Left ventricle myocardium inferior (tissue), 1 donor: ENCODE measurements at regions not wholly inside any gene's neighbourhood (a gene's known extent, or its start where the extent isn't known, plus 50 kb on each side); places are given as distances from the start of the nearest gene placed in this dataset.

Experiments used
- DNase-seq: peaks from one replicate; pipeline ENCODE4 v3.0.0-alpha.2; 2020
- H3K27ac ChIP-seq: fragments of 200-600 bp; replicated peaks from 2 replicates; pipeline ENCODE4 v1.8.0; 2021
- H3K27me3 ChIP-seq: fragments of 200-600 bp; 2 replicates; pipeline ENCODE4 v1.8.0; 2021; ENCODE audit warnings: low read depth
- H3K36me3 ChIP-seq: fragments of 200-600 bp; 2 replicates; pipeline ENCODE4 v1.8.0; 2021
- H3K4me1 ChIP-seq: fragments of 200-600 bp; 2 replicates; pipeline ENCODE4 v1.8.0; 2021
- H3K4me3 ChIP-seq: fragments of 200-600 bp; 2 replicates; pipeline ENCODE4 v1.8.0; 2021; ENCODE audit warnings: mild to moderate bottlenecking, moderate library complexity
- H3K9me3 ChIP-seq: fragments of 200-600 bp; replicated peaks from 2 replicates; pipeline ENCODE4 v1.8.0; 2021
- intact Hi-C: fragments of 100-400 bp; cut with micrococcal nuclease; formaldehyde crosslinking; loops from one replicate; pipeline ENCODE4 v1.11.0; 2022
- TF ChIP-seq, protein P1 (sequence below): fragments of 200-600 bp; IDR thresholded peaks from 2 replicates; pipeline ENCODE4 v1.8.0; 2021; ENCODE audit warnings: antibody characterized with exemption, mild to moderate bottlenecking, borderline replicate concordance
- donor health status: DM: no; HTN: yes; CAD: no; lungs with severe emphysema.

- H3K9me3 ChIP-seq, result no peaks in the 10 kb centered on the region
- intact Hi-C loops, result no loop called here
- H3K27ac ChIP-seq, result no peak overlapping the region
- no peaks in the 10 kb centered on the region for H3K27me3 ChIP-seq
- no peaks in the 10 kb centered on the region for H3K36me3 ChIP-seq
- TF ChIP-seq, protein P1, sequence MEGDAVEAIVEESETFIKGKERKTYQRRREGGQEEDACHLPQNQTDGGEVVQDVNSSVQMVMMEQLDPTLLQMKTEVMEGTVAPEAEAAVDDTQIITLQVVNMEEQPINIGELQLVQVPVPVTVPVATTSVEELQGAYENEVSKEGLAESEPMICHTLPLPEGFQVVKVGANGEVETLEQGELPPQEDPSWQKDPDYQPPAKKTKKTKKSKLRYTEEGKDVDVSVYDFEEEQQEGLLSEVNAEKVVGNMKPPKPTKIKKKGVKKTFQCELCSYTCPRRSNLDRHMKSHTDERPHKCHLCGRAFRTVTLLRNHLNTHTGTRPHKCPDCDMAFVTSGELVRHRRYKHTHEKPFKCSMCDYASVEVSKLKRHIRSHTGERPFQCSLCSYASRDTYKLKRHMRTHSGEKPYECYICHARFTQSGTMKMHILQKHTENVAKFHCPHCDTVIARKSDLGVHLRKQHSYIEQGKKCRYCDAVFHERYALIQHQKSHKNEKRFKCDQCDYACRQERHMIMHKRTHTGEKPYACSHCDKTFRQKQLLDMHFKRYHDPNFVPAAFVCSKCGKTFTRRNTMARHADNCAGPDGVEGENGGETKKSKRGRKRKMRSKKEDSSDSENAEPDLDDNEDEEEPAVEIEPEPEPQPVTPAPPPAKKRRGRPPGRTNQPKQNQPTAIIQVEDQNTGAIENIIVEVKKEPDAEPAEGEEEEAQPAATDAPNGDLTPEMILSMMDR, result no peak
- no peak overlapping the region for H3K4me3 ChIP-seq
- no peaks in the 10 kb centered on the region for H3K4me1 ChIP-seq
- no peak for DNase-seq
Observed at GRCh38 chrX:42456176-42456700, 321.7 kb downstream of the PPP1R2C start.

DNA sequence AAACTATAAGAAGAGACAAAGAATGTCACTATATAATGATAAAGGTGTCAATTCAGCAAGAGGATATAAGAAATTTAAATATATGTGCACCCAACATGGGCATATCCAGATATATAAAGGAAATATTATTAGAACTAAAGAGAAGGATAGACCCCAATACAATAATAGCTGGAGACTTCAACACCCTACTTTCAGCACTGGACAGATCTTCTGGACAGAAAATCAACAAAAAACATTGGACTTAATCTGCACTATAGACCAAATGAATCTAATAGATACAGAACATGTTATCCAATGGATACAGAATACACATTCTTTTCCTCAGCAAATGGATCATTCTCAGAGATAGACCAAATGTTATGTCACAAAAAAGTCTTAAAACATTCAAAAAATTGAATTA lies 327.7 kb downstream of the PPP1R2C start:
- TF ChIP-seq, protein P1, result no peak
- no peaks in the 10 kb centered on the region for H3K36me3 ChIP-seq
- DNase-seq, result no peak
- intact Hi-C loops, result no loop called here
- no peaks in the 10 kb centered on the region for H3K9me3 ChIP-seq
- no peak overlapping the region for H3K27ac ChIP-seq
- H3K4me3 ChIP-seq, result no peak overlapping the region
- H3K4me1 ChIP-seq, result no peaks in the 10 kb centered on the region
- H3K27me3 ChIP-seq, result no peaks in the 10 kb centered on the region

DNA sequence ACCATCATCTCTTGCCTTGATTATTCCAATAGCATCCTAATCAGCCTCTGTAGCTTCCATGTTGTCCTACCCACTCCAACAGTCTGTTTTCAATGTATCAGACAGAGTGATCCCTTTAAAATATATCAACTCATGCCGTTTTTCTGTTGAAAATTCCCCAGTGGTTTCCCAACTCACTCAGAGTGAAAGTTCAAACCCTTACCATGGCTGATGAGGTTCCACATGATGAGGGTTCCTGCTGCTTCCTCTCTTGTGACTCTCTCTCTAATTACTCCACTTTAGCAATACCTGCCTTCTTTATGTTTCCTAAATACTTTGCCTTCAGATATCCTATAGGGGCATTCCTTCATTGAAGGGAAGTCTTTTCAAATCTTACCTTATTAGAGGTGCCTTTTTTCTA lies 334.7 kb downstream of the PPP1R2C start:
- intact Hi-C loops, result no loop called here
- no peaks in the 10 kb centered on the region for H3K4me1 ChIP-seq

DNA sequence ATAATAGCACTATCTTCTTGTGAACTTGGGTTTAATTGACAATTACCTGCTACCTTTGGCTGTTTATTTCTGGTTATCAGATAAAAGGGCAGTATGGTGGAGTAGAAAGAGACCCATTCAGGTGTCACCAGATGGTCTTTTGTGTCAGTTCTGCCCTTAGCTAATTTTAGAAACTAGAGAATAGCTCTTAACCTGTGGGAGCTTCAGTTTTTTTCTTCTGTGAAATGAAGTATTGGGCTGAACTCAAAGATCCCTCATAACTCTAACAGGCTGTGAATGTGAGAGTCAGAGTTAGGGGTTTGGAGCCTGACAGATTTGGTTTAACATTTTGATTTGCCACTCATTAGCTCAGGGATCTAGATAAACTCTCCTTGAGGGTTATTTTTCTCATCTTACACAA lies 335.2 kb downstream of the PPP1R2C start:
- intact Hi-C loops, result no loop called here
- no peaks in the 10 kb centered on the region for H3K4me1 ChIP-seq
- no peak for DNase-seq
- no peaks in the 10 kb centered on the region for H3K27me3 ChIP-seq
- TF ChIP-seq, protein P1, result no peak
- no peak overlapping the region for H3K27ac ChIP-seq
- no peaks in the 10 kb centered on the region for H3K36me3 ChIP-seq
- H3K9me3 ChIP-seq, result peaks cover 3% of the 10 kb centered on the region
- H3K4me3 ChIP-seq, result no peak overlapping the region

More for the DNA sequence above, 334.7 kb downstream of the PPP1R2C start:
- DNase-seq, result no peak
- H3K27ac ChIP-seq, result no peak overlapping the region
- TF ChIP-seq, protein P1, result no peak
- H3K9me3 ChIP-seq, result peaks cover 3% of the 10 kb centered on the region
- H3K4me3 ChIP-seq, result no peak overlapping the region
- H3K27me3 ChIP-seq, result no peaks in the 10 kb centered on the region
- no peaks in the 10 kb centered on the region for H3K36me3 ChIP-seq

- Histone ChIP-seq H3K27ac (no peak overlapping the region), H3K4me1 (no peaks in the 10 kb centered on the region), H3K36me3 (no peaks in the 10 kb centered on the region), H3K4me3 (no peak overlapping the region), H3K9me3 (no peaks in the 10 kb centered on the region), H3K27me3 (no peaks in the 10 kb centered on the region)
- intact Hi-C loops, result no loop called here
- TF ChIP-seq, protein P1, result no peak
- no peak for DNase-seq
Observed at GRCh38 chrX:42437211-42437610, 340.8 kb downstream of the PPP1R2C start.
